Neural progenitor cell (in vitro differentiated cells): ENCODE measurements at regions not wholly inside any gene's neighbourhood (a gene's known extent, or its start where the extent isn't known, plus 50 kb on each side); places are given as distances from the start of the nearest gene placed in this dataset.
"Not testable (repeated sequence)": the region's sequence is repeated elsewhere in the genome, so short reads cannot be mapped to it uniquely, and the experiment has no call there.

Experiments
- DNase-seq: peaks from one replicate; pipeline ENCODE4 v3.0.0-alpha.2; 2016; ENCODE audit warnings: low spot score
- H2AFZ ChIP-seq: fragments of 200-600 bp; sonication (generic); replicated peaks from 2 replicates; pipeline ENCODE4 v1.6.1; 2016; ENCODE audit warnings: antibody characterized with exemption
- H3F3A ChIP-seq: fragments of 200-600 bp; sonication (generic); 2 replicates; pipeline ENCODE4 v1.6.1; 2016; ENCODE audit warnings: antibody characterized with exemption, low read depth
- H3K27ac ChIP-seq: fragments of 200-600 bp; sonication (generic); 2 replicates; pipeline ENCODE4 v1.5.1; 2016; ENCODE audit warnings: mild to moderate bottlenecking
- H3K27me3 ChIP-seq: fragments of 200-600 bp; sonication (generic); 2 replicates; pipeline ENCODE4 v1.6.1; 2016; ENCODE audit warnings: mild to moderate bottlenecking, moderate library complexity
- H3K36me3 ChIP-seq: fragments of 200-600 bp; sonication (generic); 2 replicates; pipeline ENCODE4 v1.5.1; 2016
- H3K4me1 ChIP-seq: fragments of 200-600 bp; sonication (generic); 2 replicates; pipeline ENCODE4 v1.6.1; 2016; ENCODE audit warnings: mixed run types
- H3K4me2 ChIP-seq: fragments of 200-600 bp; sonication (generic); 2 replicates; pipeline ENCODE4 v1.6.1; 2016
- H3K4me3 ChIP-seq: fragments of 200-600 bp; sonication (generic); 2 replicates; pipeline ENCODE4 v1.5.1; 2016
- H3K79me2 ChIP-seq: fragments of 200-600 bp; sonication (generic); 2 replicates; pipeline ENCODE4 v1.6.1; 2016; ENCODE audit warnings: low read depth
- H3K9ac ChIP-seq: fragments of 200-600 bp; sonication (generic); 2 replicates; pipeline ENCODE4 v1.6.1; 2016
- H3K9me3 ChIP-seq: fragments of 200-600 bp; sonication (generic); 2 replicates; pipeline ENCODE4 v1.5.1; 2016; ENCODE audit warnings: low read depth
- H4K20me1 ChIP-seq: fragments of 200-600 bp; sonication (generic); 2 replicates; pipeline ENCODE4 v1.6.1; 2016; ENCODE audit warnings: low read depth
- H3K27ac Mint-ChIP-seq: 3 replicates; pipeline ENCODE4 v1.8.0; 2021; ENCODE audit warnings: mixed read lengths
- H3K27me3 Mint-ChIP-seq: 2 replicates; pipeline ENCODE4 v1.8.0; 2022; ENCODE audit warnings: low read depth, mild to moderate bottlenecking, inconsistent platforms, moderate library complexity, mixed read lengths; ENCODE audit not compliant: insufficient read depth
- H3K36me3 Mint-ChIP-seq: 3 replicates; pipeline ENCODE4 v1.8.0; 2021; ENCODE audit warnings: mixed read lengths
- H3K4me1 Mint-ChIP-seq: 3 replicates; pipeline ENCODE4 v1.8.0; 2021; ENCODE audit warnings: mixed read lengths
- H3K4me3 Mint-ChIP-seq: 3 replicates; pipeline ENCODE4 v1.8.0; 2021; ENCODE audit warnings: mild to moderate bottlenecking, moderate library complexity, mixed read lengths
- H3K9me3 Mint-ChIP-seq: 3 replicates; pipeline ENCODE4 v1.8.0; 2020; ENCODE audit warnings: mixed read lengths
- CTCF ChIP-seq: fragments of 200-600 bp; sonication (generic); IDR thresholded peaks from 2 replicates; pipeline ENCODE4 v1.5.1; 2017; ENCODE audit warnings: antibody characterized with exemption, mild to moderate bottlenecking
- EZH2 ChIP-seq: fragments of 200-600 bp; sonication (generic); IDR thresholded peaks from 2 replicates; pipeline ENCODE4 v1.6.1; 2017; ENCODE audit warnings: antibody characterized with exemption, mild to moderate bottlenecking, moderate library complexity
- EZH2phosphoT487 ChIP-seq: fragments of 200-600 bp; sonication (generic); IDR thresholded peaks from 2 replicates; pipeline ENCODE4 v1.6.1; 2017; ENCODE audit warnings: antibody characterized with exemption

- Histone ChIP-seq H3K9ac (no peak overlapping the region), H3K4me3 (no peak overlapping the region), H3K27me3 (no peaks in the 10 kb centered on the region), H4K20me1 (no peaks in the 10 kb centered on the region), H3F3A (no peaks in the 10 kb centered on the region), H2AFZ (no peak overlapping the region), H3K9me3 (peaks cover 10% of the 10 kb centered on the region), H3K79me2 (no peaks in the 10 kb centered on the region), H3K4me2 (no peak overlapping the region), H3K4me1 (peaks cover 3% of the 10 kb centered on the region), H3K27ac (no peak overlapping the region), H3K36me3 (no peaks in the 10 kb centered on the region)
- H3K36me3 Mint-ChIP-seq = no peaks in the 10 kb centered on the region
- H3K27me3 Mint-ChIP-seq = no peaks in the 10 kb centered on the region
- no peak for DNase-seq
- H3K9me3 Mint-ChIP-seq = peaks cover 12% of the 10 kb centered on the region
- no peak overlapping the region for H3K27ac Mint-ChIP-seq
- peaks cover 6% of the 10 kb centered on the region for H3K4me1 Mint-ChIP-seq
- no peak overlapping the region for H3K4me3 Mint-ChIP-seq
- no peak for TF ChIP-seq EZH2
- TF ChIP-seq CTCF = no peak
Measured at GRCh38 chr2:147273628-147274027, 571.2 kb upstream of the ACVR2A start.

GRCh38 chr2:147273106-147273505, 571.7 kb upstream of the ACVR2A start:
- Mint-ChIP-seq H3K4me1 (peaks cover 6% of the 10 kb centered on the region), H3K27ac (no peak overlapping the region), H3K4me3 (no peak overlapping the region), H3K27me3 (no peaks in the 10 kb centered on the region), H3K36me3 (no peaks in the 10 kb centered on the region), H3K9me3 (peaks cover 14% of the 10 kb centered on the region)
- DNase-seq = no peak
- no peak overlapping the region for H3K4me3 ChIP-seq
- no peak for TF ChIP-seq CTCF
- no peak for TF ChIP-seq EZH2phosphoT487
- no peak for TF ChIP-seq EZH2
- H3K9ac ChIP-seq = no peak overlapping the region
- H3K79me2 ChIP-seq = no peaks in the 10 kb centered on the region
- H3K27ac ChIP-seq = no peak overlapping the region
- no peak overlapping the region for H2AFZ ChIP-seq
- H4K20me1 ChIP-seq = no peaks in the 10 kb centered on the region
- peaks cover 3% of the 10 kb centered on the region for H3K4me1 ChIP-seq
- no peak overlapping the region for H3K4me2 ChIP-seq
- H3K36me3 ChIP-seq = no peaks in the 10 kb centered on the region
- H3K9me3 ChIP-seq = peaks cover 10% of the 10 kb centered on the region
- no peaks in the 10 kb centered on the region for H3K27me3 ChIP-seq
- H3F3A ChIP-seq = no peaks in the 10 kb centered on the region

GRCh38 chr2:147269581-147269980, 575.2 kb upstream of the ACVR2A start:
- H3K27me3 Mint-ChIP-seq, H3K9ac ChIP-seq, H3K36me3 Mint-ChIP-seq, H3F3A ChIP-seq, H3K4me1 Mint-ChIP-seq, H3K79me2 ChIP-seq, H3K4me3 ChIP-seq, H3K4me3 Mint-ChIP-seq, H3K9me3 ChIP-seq, H3K27ac Mint-ChIP-seq, DNase-seq, H3K4me2 ChIP-seq, H3K27me3 ChIP-seq, H4K20me1 ChIP-seq, H3K36me3 ChIP-seq, H3K4me1 ChIP-seq, H2AFZ ChIP-seq, H3K27ac ChIP-seq: not testable (repeated sequence)
- H3K9me3 Mint-ChIP-seq = peaks cover 20% of the 10 kb centered on the region

GRCh38 chr2:147260241-147260640, 584.6 kb upstream of the ACVR2A start:
- no peak for DNase-seq
- Mint-ChIP-seq H3K4me1 (no peaks in the 10 kb centered on the region), H3K4me3 (no peak overlapping the region), H3K36me3 (no peaks in the 10 kb centered on the region), H3K27ac (no peak overlapping the region), H3K27me3 (no peaks in the 10 kb centered on the region), H3K9me3 (peaks cover 5% of the 10 kb centered on the region)
- no peak overlapping the region for H3K9ac ChIP-seq
- H3K36me3 ChIP-seq = no peaks in the 10 kb centered on the region
- H3K79me2 ChIP-seq = no peaks in the 10 kb centered on the region
- no peaks in the 10 kb centered on the region for H3K9me3 ChIP-seq
- H4K20me1 ChIP-seq = no peaks in the 10 kb centered on the region
- no peak overlapping the region for H3K4me3 ChIP-seq
- no peaks in the 10 kb centered on the region for H3K4me1 ChIP-seq
- no peaks in the 10 kb centered on the region for H3K27me3 ChIP-seq
- H3K4me2 ChIP-seq = no peak overlapping the region
- TF ChIP-seq CTCF = no peak
- TF ChIP-seq EZH2 = no peak
- no peak for TF ChIP-seq EZH2phosphoT487
- H3F3A ChIP-seq = no peaks in the 10 kb centered on the region
- no peak overlapping the region for H2AFZ ChIP-seq
- no peak overlapping the region for H3K27ac ChIP-seq
